ENCODE measurements at regions not wholly inside any gene's neighbourhood (a gene's known extent, or its start where the extent isn't known, plus 50 kb on each side); places are given as distances from the start of the nearest gene placed in this dataset.

- TF ChIP-seq CTCF (conservative IDR thresholded peaks at IDR 0.05; ENCODE audit: low read depth, low read length) (no peak), EZH2 (IDR thresholded peaks at IDR 0.05; ENCODE audit: low read length, unreplicated experiment) (no peak)
These were observed 766.2 kb downstream of the MED13L start for GRCh38 chr12:115511305-115511704.
